HG03575 (cell line): ENCODE measurements at regions not wholly inside any gene's neighbourhood (a gene's known extent, or its start where the extent isn't known, plus 50 kb on each side); places are given as distances from the start of the nearest gene placed in this dataset.
"Not testable (repeated sequence)": the region's sequence is repeated elsewhere in the genome, so short reads cannot be mapped to it uniquely, and the experiment has no call there.

Source experiments
- ATAC-seq: cut with Tn5 transposase; IDR thresholded peaks from one replicate; pipeline ENCODE4 v1.9.1; 2021; ENCODE audit not compliant: unreplicated experiment, insufficient number of reproducible peaks, low FRiP score; ENCODE audit errors: extremely low read depth

DNA sequence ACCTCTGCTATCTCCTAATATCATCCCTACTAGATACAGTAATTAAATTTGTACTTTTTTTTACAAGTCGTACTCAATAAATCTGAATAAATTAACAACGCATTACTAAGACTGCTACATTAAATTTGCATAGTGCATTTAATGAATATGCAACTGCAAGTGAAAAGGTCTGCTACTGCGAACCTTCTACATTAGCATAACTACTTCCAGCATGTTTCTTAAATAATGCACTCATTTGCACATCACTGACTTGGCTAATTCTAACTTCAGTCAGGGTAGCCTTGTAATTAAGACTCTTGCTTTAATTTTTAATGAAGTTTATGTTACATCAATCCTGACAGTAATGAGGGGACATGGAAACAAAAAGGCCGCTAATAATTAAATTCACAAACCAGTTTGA is 98.9 kb upstream of the FOXB1 start:
- no peak for ATAC-seq

DNA sequence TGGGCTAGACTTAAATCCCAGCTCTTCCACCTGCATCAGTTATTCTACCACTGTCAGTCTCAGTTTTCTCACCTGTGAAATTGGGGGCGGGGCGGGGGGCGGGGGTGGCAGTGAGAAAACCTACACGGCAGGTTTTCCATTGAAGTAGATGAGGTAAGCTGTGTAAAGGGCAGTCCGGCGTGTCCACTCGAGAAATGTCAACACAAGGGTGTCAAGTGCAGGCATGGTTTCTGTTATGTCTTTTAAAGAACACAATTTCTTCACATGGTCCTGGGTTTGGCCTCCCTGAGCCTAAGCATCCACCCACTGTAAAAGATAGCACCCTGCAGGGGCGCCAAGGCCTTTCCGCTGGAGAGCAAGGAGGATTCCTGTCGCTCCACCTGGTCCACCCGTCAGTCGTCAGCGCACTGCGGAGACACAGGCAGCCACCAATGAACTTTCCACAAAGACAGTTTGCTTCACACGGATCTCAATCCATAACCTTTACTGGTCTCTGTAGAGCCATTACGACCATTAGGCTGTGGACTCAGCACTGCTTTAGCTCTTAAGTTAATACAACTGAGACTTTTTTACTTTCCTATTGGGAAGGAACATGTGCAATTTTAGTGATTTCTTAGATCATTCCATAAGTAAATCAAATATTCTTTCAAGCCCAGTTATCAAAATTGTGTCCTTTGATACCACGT is 99.5 kb upstream of the FOXB1 start:
- no peak for ATAC-seq

DNA sequence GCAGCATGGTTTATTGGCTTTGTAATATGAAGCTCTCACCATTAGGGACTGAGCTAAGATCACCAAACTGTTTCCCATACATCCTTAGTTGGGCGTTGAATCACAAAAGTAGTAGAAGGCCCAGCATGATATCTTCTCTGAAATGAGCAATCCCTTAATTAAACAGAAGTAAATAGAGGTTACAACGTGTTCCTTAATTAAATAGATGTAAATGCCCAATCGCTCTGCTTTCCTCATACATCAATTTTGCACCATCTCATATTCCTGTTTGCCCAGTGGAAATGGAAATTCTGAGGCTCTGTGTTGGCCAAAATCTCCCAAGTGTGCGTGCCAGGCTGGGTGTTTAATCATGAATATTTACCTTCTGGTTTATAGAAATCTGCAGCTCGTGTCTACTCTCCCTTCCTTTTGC is 107.4 kb upstream of the FOXB1 start:
- no peak for ATAC-seq

DNA sequence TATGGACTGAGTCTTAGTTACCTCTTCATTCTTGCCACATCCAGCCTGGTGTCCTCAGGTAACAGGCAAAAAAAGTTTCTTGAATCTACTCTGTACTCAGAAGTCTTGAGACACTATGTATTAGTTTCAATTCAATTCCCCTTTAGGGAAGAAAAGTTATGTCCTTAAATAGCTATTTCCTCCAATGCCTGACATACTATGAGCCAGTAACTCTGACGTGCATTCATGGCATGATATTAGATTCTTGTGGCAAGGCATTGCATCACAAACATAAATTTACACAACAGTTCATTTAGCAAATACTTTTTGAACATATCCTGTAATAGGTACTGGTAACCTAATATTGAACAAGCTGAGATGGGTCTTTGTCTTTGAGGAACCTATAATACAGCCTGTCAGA is 109.3 kb upstream of the FOXB1 start:
- no peak for ATAC-seq

DNA sequence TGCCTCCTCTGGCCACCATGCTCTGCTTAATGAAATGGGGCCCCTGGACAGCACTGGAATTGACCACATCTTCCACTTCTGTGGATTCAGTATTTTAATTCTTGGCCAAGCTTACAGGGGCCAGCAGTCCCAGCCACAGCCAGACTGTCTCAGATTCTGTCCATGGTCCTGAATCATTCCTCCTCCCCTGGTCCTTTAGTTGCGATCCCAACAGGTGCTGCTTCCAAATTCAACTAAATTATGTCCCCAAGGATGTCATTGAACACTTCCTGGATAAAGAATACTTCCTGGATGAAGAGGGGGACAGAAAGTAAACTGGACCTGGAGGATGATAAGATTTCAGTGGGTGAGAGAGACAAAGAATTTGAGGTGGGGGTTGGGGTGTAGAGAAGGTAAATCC is 111.1 kb upstream of the FOXB1 start:
- no peak for ATAC-seq

DNA sequence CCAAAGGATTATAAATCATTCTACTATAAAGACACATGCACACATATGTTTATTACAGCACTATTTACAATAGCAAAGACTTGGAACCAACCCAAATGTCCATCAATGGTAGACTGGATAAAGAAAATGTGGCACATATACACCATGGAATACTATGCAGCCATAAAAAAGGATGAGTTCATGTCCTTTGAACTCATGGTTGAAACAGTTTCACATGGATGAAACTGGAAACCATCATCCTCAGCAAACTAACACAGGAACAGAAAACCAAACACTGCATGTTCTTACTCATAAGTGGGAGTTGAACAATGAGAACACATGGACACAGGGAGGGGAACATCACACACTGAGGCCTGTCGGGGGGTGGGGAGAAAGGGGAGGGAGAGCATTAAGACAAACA is 116.2 kb upstream of the FOXB1 start:
- ATAC-seq = not testable (repeated sequence)

DNA sequence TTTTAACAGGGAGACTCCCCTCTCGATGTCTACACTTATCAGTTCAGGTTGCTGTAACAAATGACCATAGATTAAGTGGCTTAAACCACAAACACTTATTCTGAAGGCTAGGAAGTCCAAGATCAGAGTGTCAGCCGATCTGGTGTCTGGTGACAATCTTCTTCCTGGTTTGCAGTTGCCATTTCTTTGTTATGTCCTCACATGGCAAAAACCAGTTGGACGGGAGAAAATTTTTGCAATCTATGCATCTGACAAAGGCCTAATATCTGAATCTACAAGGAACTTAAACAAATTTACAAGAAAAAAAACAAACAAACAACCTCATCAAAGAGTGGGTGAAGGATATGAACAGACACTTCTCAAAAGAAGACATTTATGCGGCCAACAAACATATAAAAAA is 116.9 kb upstream of the FOXB1 start:
- ATAC-seq = no peak

DNA sequence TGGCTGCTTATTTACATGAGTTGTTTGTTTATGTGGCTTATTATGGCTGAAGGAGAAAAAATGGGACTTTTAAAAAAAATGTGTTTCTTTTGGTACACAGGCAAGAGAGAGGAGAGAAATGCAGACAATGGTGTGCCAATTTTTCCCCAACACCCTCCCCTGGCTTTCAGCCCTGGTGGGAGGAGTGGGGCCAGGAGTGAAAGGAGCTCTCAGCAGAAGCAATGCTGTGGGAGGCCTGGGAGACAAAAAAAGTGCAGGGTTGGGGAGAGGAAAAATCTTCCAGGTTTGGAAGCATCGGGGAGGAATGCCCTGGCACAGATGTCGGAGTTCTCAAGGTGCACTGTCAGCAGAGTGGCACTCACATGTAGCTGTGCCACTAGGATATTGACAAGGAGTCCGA is 117.7 kb upstream of the FOXB1 start:
- no peak for ATAC-seq

DNA sequence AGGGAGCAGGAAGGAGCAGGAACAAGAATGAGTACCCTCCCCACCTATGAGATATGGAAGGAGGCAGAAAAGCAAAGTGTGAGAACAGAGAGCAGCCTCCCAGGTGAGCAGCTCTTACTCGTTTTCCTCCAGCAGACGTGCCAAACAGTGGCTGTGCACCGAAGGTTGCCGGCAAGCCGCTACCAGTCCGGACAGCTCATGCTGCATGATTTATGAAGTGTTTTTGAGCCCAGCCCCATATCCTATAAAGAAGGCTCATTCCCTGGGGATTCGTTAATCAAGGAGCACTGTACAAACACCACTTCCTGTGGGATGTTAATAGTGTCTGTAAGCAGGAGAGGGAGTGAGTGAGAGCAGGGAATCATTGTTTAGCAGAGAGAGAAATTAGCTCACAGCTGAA is 118.3 kb upstream of the FOXB1 start:
- ATAC-seq = no peak

DNA sequence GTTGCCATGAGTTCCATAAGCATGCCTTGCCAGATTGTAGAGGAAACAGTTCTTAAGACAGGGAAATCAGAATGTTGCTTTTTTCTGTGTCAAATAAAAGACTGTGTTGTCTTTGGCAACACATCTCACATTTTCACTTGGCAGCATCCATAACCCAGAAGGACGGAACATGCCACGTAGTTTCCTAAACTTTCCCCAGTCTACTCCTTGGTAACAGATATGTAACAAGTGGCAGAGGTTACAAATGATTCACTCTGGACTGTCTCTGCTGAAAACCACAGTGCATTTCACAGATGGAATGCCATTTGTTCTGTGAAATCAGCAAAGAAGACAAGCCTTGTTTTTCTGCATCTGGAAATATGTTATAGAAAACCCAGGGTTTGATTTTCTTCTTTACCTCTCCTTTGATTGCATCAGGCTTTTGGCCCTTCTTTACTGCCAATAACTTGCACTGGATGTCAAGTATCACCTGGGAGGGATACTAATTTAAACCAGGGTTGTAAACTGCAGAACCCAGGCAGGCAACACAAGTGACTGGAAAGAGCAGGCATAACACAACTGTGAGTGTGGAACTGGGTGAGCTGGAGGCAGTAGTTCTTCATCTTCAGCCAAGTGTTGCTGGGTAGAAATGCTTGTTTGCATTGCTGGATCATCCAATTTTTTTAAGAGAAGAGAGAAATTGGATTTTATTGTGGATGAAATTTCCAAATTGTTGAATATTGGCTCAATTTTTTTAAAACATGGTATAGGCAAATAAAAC is 124.4 kb upstream of the FOXB1 start:
- no peak for ATAC-seq

DNA sequence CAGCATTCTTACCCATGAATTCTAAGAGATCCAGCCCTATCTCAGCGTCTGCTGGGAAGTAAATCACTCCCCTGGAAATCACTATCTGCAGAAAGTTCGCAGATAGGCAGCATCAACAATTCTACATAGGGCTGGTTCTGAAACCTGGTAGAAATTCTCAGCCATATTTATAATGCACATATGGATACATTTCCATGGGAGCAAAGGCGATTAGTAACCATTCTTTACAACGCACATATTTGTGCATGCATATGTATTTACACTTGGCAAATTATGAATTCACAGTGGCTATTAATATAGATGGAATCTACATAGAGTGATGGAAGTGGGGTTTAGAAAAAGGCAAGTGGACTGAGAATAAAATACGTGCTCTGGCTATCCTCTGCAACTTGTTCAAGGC is 128.0 kb upstream of the FOXB1 start:
- no peak for ATAC-seq

DNA sequence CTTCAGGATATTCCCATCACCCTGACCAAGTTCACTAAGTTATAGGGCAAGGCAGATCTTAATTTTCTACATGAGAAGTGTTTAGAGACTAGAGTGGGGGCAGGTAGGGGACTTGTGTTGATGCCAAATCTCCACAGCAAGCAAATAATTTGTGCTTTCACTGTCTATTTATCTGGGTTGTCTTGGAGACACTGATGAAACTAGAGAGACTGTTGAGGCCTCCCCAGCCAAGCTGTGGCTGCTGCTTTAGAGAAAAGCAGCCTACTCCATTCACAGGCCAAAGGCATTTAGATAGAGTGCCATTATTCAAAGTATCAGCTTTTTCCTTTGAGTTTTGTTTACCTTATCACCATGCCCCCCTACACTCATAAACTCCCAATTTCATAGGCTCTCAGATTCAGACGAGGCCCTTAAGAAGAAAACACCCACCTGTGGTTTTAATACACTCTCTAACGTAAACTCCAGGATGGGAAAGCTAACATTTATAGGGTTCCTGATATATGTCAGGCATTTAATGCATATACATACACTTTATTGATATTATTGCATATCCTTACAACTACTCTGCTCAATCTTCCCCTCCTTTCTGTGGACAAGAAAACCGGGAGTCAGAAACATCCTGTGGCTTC is 130.4 kb upstream of the FOXB1 start:
- ATAC-seq = no peak

DNA sequence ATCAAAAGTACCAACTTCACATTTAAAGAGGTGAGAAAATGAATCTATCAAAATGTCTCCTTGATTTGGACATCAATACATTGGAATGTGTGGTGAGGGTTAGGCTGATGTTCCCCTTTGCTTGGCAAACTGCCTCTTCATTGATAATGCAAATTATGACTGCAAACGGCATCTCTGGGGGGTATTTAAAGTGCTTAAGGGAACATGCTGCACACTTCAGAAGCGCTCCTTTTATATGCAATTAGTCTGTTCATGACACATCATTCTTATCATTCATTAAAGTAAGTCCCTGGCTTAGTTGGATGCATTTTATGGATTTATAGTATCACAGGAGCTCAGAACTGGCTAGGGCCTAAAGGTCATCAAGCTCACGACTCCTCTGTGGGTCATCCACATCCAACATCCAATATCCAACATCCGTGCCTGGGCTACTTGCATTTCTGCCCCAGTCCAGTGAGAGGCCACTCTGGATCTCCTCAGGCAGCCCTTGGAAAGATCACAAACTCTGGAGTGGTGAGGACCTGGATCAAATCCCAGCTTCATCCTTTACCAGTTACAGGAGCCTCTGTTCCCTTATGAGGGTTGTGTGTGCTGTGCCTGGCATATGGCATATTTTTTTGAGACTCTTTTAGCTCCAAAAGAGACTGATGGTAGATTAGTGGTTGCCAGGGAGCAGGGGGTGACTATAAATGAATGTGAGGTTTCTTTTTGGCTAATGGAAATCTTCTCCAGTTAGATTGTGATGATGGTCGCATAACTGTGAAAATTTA is 136.8 kb upstream of the FOXB1 start:
- no peak for ATAC-seq

DNA sequence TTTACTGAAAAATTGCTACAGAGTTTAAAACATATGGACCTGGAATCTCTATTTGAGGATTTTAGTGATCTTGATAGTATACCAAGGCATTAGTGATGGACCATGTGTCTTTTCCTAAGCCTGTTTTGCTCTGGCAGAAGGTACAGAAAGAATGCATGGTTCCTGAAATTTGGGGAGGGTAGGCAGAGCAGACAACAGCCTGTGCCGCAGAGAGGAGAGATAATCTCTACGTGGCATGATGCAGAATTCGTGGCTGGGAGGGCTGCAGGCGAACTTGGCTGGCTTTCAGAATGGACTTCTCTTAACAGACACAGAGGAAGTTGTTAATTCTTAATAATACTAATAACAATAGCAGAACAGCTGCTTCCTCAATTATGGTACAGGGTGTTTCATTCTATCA is 137.5 kb upstream of the FOXB1 start:
- ATAC-seq = no peak

DNA sequence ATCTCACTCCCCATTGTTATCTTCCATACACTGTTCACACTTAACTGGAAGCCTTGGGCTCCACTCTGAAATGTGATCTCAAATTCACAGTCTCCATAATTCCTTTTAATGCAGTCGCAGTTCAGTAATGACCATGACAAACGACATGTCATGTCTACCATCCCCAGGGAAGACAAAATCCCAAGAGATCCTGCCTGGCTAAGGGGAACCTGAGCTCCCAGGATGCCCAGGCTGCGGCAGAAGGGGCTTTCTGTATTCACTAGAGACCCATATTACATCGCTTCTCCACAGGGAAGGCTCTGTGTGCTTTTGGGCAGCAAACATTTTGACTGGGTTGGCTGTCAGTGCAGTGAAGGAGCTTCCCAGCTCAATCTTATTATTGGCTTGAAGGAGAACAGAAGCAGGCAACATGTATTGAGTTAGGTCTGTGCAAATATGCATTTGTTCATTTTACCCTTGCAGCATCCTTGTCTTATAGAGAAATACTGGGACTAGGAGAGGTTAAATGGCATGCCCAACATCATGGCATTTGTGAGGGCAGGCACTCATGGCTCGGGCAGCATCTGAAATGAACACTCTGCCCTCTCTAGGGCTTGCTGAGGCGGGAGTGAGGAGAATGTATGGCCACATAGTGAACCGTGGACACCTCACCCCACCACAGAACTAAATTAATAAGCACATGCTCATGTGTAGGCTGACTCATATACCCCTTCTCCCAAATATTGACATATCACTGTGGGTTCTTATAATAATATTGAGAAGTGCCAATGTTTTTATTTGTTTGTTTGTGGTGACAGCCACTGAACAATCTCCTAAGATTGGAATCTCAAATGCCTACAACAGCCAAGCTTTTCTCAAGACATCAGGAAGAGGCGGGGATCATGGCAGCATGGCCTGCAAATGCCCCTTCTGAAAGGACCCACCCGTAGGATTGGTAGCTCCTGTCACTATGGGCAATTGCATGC is 141.6 kb upstream of the FOXB1 start:
- no peak for ATAC-seq

DNA sequence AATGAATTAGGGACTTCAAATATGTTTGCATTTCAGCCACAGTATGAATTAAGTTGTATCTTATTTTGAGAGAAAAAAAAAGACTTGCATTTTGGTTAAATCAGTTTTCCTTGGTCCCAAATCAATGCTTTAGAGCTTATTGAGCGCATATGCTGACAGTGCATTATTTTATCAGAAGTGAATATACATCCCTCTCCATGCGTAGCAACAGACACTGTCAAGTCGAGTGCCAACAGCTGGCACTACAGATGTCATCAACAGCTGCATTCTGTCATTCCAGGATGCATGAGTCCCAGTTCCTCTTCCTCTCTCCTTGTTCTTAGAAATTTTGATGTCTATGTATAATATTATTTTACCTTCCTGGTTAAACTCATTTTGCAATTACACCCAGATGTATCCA is 156.1 kb upstream of the FOXB1 start:
- ATAC-seq = no peak

DNA sequence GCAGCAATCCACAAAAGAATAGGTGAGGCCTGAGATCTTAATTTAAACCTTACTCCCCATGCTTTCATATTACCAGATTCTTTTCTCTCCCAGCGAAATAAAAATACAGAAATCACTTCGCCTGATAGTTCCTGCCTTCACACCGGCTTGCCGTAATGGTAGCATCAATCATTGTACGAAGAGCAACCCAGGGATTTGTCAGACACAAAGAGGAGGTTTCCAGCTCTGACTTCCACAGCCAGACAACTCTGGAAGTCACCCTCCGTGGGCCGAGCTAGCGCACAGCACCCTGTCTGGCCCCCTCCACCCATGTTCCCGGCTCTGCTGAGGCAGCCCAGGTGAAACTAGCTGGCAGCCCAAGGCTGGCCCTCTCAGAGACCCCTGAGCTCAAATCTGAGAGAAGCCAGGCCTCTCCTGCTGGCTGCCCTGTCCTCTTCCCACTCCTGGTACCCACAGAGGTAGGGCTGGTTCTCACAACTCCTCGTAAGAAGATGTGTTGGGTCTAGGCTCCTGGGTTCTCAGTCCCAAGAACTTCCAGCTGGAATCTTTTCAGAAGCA is 156.9 kb upstream of the BNIP2 start:
- ATAC-seq = no peak

DNA sequence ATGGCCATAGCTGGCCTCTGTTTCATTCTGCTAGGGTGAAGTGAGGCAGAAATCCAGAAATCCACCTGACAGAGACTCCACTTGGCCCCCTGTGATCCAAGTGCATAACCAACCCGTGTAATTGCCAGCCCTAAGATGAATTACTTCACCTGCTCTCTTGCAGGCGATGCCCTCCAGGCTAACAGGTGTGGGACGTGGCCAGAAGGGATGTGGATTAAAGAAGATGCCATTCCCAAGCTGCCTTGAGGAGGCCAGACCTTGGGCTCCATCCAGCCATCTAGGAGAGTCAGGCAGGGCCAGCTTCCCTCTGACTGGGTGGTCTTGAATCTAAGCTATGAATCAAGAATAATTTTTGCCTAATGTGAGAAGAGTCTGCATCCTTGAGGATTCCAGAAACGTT is 154.5 kb upstream of the BNIP2 start:
- ATAC-seq = no peak
